HUDEP-2 (cell line): ENCODE measurements at regions not wholly inside any gene's neighbourhood (a gene's known extent, or its start where the extent isn't known, plus 50 kb on each side); places are given as distances from the start of the nearest gene placed in this dataset.
"Not testable (repeated sequence)": the region's sequence is repeated elsewhere in the genome, so short reads cannot be mapped to it uniquely, and the experiment has no call there.

ENCODE experiments used
- DNase-seq, 76 experiments: peaks; one replicate each; lab custom pipeline; 2025; ENCODE audit not compliant: unreplicated experiment in 76 of 76; lab: John Stamatoyannopoulos, UW

DNA sequence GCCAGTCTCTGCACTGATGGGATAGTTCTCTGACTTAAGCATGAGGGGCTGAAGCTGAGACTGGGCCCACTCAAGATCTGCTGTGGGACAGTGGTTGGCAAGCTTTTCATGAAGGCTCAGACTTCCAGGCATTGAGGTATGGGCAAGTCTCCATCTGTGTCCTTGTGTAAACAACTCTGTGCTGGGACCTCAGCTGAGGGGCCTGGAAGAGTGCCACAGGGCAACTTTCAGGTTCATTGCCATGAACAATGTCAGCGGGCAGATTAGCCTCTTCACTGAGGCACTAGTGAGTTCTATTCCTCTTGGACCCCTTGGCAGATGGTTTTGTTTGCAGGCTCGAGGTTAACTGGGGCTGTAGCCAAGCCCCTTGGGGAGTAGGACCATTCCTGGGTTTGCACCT lies 127.1 kb downstream of the MRPS30 start:
- DNase-seq, result no peak

DNA sequence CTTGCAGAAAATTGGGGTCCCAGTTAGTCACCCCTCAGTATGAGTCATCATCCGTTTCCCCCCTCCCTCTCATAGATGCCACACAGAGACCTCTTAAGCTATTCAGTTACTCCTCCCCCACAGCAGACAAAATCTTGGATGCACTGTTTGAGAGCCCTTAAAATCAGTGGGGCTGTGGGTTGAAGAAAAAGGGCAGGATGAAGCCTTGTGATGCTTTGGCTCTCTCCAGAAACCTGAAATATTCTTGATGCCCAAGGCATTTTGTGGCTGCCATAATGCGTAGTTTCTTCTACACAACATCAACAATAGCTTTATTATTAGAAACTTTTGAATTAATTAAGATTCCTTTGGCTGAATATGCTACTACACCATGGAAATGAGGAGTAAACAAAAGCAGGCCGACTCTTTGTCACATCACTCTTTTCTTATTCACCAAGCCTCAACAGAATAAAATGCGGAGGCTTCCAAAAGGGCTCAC lies 133.8 kb downstream of the MRPS30 start:
- DNase-seq, result no peak

DNA sequence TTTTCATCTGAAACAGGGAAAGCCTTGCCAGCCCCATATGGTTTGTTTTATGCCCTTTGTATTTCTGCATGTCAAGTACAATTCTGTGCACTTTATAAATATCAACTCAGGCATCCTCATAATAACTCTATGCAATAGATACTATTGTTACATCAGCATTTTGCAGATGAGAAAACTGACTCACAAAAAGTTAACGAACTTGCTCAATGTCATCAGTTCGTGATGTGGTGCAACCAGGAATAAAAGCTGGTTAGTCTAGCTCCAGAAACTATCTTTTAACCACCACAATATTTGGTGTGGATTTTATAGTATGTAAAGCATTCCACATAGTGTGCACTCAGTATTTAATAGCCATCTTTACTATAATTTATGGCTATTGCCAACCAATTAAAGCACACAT lies 134.9 kb downstream of the MRPS30 start:
- no peak for DNase-seq

DNA sequence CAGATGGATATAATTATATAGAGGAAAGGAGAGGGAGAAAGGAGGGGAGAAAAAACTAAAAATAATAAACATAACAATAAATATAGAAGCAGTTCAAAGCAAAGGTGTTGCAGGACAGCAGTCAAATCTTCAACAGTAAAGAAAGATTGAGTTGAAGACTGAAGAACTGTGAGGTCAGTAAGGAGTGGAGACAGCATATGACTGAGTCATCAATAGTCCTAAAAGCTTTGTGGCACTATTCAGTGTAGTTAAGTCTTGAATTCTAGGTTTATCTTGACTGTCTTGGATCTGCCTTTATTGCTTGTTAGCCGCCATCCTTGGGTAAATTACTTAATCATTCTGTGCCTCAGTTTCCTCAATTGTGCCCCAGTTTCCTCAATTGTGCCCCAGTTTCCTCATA lies 137.0 kb downstream of the MRPS30 start:
- DNase-seq, result no peak

- no peak for DNase-seq
Observed at GRCh38 chr5:44949687-44950086, 140.9 kb downstream of the MRPS30 start.

- DNase-seq, result no peak
Observed at GRCh38 chr5:44951371-44951770, 142.6 kb downstream of the MRPS30 start.

- DNase-seq, result peak in 15 of 76 experiments; percentile 0 to 48 (median 11)
Observed at GRCh38 chr5:44952376-44952775, 143.6 kb downstream of the MRPS30 start.

- no peak for DNase-seq
Observed at GRCh38 chr5:44953078-44953477, 144.3 kb downstream of the MRPS30 start.

DNA sequence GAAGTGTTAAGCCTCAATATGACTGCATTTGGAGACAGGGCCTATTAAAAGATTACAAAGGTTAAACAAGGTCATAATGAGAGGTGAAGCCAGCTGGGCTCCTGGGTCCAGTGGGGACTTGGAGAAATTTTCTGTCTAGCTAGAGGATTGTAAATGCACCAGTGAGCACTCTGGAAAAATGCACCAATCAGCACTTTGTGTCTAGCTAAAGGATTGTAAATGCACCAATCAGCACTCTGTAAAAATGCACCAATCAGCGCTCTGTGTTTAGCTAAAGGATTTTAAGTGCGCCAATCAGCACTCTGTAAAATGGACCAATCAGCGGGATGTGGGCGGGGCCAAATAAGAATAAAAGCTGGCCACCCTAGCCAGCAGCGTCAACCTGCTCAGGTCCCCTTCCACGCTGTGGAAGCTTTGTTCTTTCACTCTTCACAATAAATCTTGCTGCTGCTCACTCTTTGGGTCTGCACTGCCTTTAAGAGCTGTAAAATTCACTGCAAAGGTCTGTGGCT lies 150.3 kb downstream of the MRPS30 start:
- not testable (repeated sequence) for DNase-seq

GRCh38 chr5:44969825-44970224 lies 161.1 kb downstream of the MRPS30 start:
- DNase-seq, result no peak

DNA sequence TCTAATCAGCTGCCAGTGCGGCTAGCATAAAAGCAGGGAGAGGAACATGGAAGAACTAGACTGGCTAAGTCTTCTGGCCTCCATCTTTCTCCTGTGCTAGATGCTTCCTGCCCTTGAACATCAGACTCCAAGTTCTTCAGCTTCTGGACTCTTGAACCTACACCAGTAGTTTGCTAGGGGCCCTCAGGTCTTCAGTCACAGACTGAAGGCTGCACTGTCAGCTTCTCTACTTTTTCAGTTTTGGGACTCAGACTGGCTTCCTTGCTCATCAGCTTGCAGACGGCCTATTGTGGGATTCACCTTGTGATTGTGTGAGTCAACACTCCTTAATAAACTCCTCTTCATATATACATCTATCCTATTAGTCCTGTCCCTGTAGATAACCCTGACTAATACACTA lies 162.2 kb downstream of the MRPS30 start:
- DNase-seq, result not testable (repeated sequence)

- no peak for DNase-seq
Observed at GRCh38 chr5:44974813-44975212, 166.1 kb downstream of the MRPS30 start.

- DNase-seq, result no peak
Observed at GRCh38 chr5:44981708-44982107, 173.0 kb downstream of the MRPS30 start.

DNA sequence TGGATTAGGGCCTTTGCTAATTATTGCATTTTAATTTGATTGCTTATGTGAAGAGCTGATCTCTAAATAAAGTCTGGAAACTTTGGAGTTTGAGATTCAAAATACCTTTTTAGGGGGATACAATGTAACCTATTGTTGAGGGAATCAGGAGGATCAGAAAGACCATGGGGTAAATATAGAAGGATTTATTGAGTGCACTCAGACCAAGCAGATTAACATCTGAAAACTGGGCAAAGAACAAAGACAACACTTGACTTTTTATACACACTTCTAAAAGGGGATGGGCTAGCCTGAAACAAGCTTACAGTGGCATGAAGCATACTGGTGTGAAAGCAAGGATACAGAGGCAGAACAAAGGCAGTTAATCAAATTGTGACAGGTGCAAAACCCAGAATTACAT lies 174.3 kb downstream of the MRPS30 start:
- no peak for DNase-seq

DNA sequence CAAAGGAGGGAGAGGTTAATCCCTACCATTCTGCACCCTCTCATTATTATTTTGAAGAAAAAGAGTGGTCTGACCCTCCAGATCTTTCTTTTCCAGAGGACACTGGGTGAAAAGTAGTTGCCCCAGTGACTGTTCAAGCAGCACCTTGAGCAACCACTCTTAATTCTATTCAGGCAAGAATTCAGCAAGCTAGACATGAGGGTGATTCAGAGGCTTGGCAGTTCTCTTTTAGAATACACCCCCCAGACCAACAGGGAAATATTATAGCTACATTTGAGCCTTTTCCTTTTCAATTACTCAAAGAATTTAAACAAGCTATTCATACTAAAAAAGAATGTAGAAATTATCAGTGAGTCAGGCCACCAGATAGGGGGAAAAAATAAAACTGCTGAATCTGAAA lies 178.3 kb downstream of the MRPS30 start:
- DNase-seq, result no peak

GRCh38 chr5:44991693-44992092 lies 182.9 kb downstream of the MRPS30 start:
- DNase-seq, result no peak

DNA sequence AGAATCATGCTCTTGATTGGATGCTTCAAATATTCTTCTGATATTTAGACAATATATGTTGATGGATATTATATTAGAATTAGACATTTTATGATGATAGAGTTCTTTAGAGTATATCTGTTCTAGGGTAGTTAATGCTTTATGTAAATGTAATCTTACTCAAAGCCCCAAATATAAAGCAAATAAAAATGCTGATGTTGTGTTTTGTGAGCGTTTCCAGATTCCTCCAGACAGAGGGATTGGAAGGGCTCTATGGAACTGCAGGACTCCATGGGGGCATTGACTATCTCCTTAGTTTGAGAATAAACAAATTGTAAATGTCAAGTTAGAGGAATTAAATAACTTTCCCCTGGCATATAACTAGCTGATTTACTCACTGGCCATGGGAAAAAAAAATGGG lies 184.5 kb downstream of the MRPS30 start:
- no peak for DNase-seq

- no peak for DNase-seq
Observed at GRCh38 chr5:44997506-44997905, 188.8 kb downstream of the MRPS30 start.

GRCh38 chr5:45007102-45007501 lies 198.4 kb downstream of the MRPS30 start:
- DNase-seq, result not testable (repeated sequence)

GRCh38 chr5:45017568-45017967 lies 208.8 kb downstream of the MRPS30 start:
- no peak for DNase-seq

DNA sequence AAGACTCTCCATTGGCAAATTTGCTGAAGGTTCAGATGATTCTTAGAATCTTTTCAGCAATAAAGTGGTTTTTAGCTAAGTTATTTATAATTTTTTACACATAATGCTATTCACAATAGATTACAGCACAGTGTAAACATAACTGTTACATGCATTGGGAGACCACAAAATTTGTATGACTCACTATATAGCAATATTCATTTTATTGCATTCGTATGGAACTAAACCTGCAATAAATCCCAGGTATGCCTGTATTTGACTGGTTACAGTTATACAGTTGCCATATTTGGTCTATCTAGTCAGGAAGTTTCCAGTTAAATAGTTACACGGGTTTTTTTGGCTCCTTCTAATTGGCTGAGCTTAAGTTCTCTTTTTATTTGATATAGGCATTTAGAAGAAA lies 220.8 kb downstream of the MRPS30 start:
- DNase-seq, result no peak

GRCh38 chr5:45035991-45036390 lies 227.2 kb downstream of the MRPS30 start:
- no peak for DNase-seq

DNA sequence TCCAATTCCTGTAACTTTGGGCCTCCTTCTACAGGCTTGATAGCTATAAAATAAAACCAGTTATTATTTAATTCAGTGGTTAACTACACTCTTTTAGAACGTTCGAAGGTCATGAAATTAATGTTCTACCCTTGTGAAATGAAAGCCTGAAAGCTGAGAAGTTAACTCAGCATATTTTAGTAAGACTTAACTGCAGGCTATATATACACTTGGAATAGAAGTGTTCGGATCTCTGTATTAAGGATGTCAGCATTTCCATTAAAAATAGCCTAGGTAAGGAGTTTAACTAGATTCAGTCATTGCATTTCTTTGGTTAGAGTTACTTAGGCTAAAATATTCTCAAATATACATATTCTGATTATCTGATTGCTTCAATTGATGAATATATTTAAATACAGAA lies 229.2 kb downstream of the MRPS30 start:
- DNase-seq, result no peak
